CD4-positive, alpha-beta memory T cell (primary cell): ENCODE measurements at regions not wholly inside any gene's neighbourhood (a gene's known extent, or its start where the extent isn't known, plus 50 kb on each side); places are given as distances from the start of the nearest gene placed in this dataset.

Source experiments
- CTCF ChIA-PET: fragments of 350-600 bp; sonication (Branson Sonifier 250); formaldehyde crosslinking; loops from one replicate; lab custom pipeline; 2021; ENCODE audit warnings: inconsistent platforms; ENCODE audit not compliant: partially characterized antibody; lab: Charles Lee
- POLR2A ChIA-PET: fragments of 350-600 bp; sonication (Branson Sonifier 250); formaldehyde crosslinking; loops from one replicate; lab custom pipeline; 2021; ENCODE audit not compliant: partially characterized antibody; lab: Charles Lee
- DNase-seq, 5 donors: peaks; one replicate each; pipeline versions ENCODE4 v3.0.0 to v3.0.0-alpha.2; 2020 to 2022; ENCODE audit warnings: mixed read lengths in 1 of 5
- H3K27ac ChIP-seq: one replicate; pipeline ENCODE4 v1.7.0; 2013; ENCODE audit warnings: low read depth, low read length
- H3K27me3 ChIP-seq: 2 replicates; pipeline ENCODE4 v1.7.0; 2013; ENCODE audit warnings: mild to moderate bottlenecking, low read length, moderate library complexity; ENCODE audit not compliant: insufficient read depth
- H3K36me3 ChIP-seq: 2 replicates; pipeline ENCODE4 v1.7.0; 2013; ENCODE audit warnings: mild to moderate bottlenecking, low read length, moderate library complexity; ENCODE audit not compliant: insufficient read depth
- H3K4me1 ChIP-seq: 2 replicates; pipeline ENCODE4 v1.7.0; 2013; ENCODE audit warnings: mild to moderate bottlenecking, low read length, moderate library complexity; ENCODE audit not compliant: insufficient read depth
- H3K4me3 ChIP-seq, 2 donors: one replicate each; pipeline ENCODE4 v1.7.0; 2013; ENCODE audit warnings: low read length in 2 of 2, mild to moderate bottlenecking in 1 of 2
- H3K9me3 ChIP-seq, 2 donors: one replicate each; pipeline ENCODE4 v1.7.0; 2013; ENCODE audit warnings: low read length in 2 of 2, control low read depth in 1 of 2; ENCODE audit not compliant: control insufficient read depth in 1 of 2
- H3K27ac Mint-ChIP-seq, 7 donors: one replicate each; pipeline ENCODE4 v1.8.0; 2020 to 2021; ENCODE audit warnings: mixed read lengths in 7 of 7, mild to moderate bottlenecking in 6 of 7, inconsistent platforms in 3 of 7, moderate library complexity in 3 of 7
- H3K27me3 Mint-ChIP-seq, 2 donors: one replicate each; pipeline ENCODE4 v1.8.0; 2020 to 2021; ENCODE audit warnings: mixed read lengths in 2 of 2
- H3K36me3 Mint-ChIP-seq, 2 donors: one replicate each; pipeline ENCODE4 v1.8.0; 2020 to 2021; ENCODE audit warnings: mixed read lengths in 2 of 2, inconsistent platforms in 1 of 2, mild to moderate bottlenecking in 1 of 2
- H3K4me1 Mint-ChIP-seq, 4 donors: one replicate each; pipeline ENCODE4 v1.8.0; 2020 to 2021; ENCODE audit warnings: mixed read lengths in 4 of 4, mild to moderate bottlenecking in 1 of 4
- H3K4me3 Mint-ChIP-seq, 8 donors: one replicate each; pipeline ENCODE4 v1.8.0; 2020 to 2021; ENCODE audit warnings: mixed read lengths in 8 of 8, mild to moderate bottlenecking in 7 of 8, moderate library complexity in 6 of 8, inconsistent platforms in 3 of 8
- H3K9me3 Mint-ChIP-seq, 8 donors: one replicate each; pipeline ENCODE4 v1.8.0; 2020 to 2021; ENCODE audit warnings: mixed read lengths in 8 of 8, mild to moderate bottlenecking in 5 of 8, inconsistent platforms in 3 of 8, moderate library complexity in 1 of 8
- intact Hi-C: fragments of 100-400 bp; cut with micrococcal nuclease; formaldehyde crosslinking; loops from one replicate; pipeline ENCODE4 v1.15.1; 2023

GRCh38 chr2:13596233-13596632 lies 879.5 kb downstream of the TRIB2 start:
- no peak for DNase-seq
- H3K9me3 ChIP-seq = no peaks in the 10 kb centered on the region
- intact Hi-C loops = no loop called here
- Mint-ChIP-seq H3K4me3 (no peak overlapping the region), H3K9me3 (peaks cover 0 to 8% (median 4%) of the 10 kb centered on the region in 8 donors), H3K27me3 (no peaks in the 10 kb centered on the region), H3K36me3 (no peaks in the 10 kb centered on the region), H3K27ac (no peak overlapping the region), H3K4me1 (no peaks in the 10 kb centered on the region)
- H3K4me3 ChIP-seq = no peak overlapping the region
- no peaks in the 10 kb centered on the region for H3K36me3 ChIP-seq
- H3K27ac ChIP-seq = no peak overlapping the region
- ChIA-PET CTCF (no interaction called here), POLR2A (no interaction called here)
- no peaks in the 10 kb centered on the region for H3K4me1 ChIP-seq
- H3K27me3 ChIP-seq = no peaks in the 10 kb centered on the region

- Mint-ChIP-seq H3K36me3 (no peaks in the 10 kb centered on the region), H3K4me3 (no peak overlapping the region), H3K27ac (no peak overlapping the region), H3K9me3 (peaks cover 0 to 6% (median 3%) of the 10 kb centered on the region in 8 donors), H3K4me1 (no peaks in the 10 kb centered on the region), H3K27me3 (no peaks in the 10 kb centered on the region)
- ChIA-PET POLR2A (no interaction called here), CTCF (no interaction called here)
- intact Hi-C loops = no loop called here
- Histone ChIP-seq H3K9me3 (no peaks in the 10 kb centered on the region), H3K4me1 (no peaks in the 10 kb centered on the region), H3K27me3 (no peaks in the 10 kb centered on the region), H3K36me3 (no peaks in the 10 kb centered on the region), H3K4me3 (no peak overlapping the region), H3K27ac (no peak overlapping the region)
- no peak for DNase-seq
Observed at GRCh38 chr2:13597176-13597575, 880.4 kb downstream of the TRIB2 start.

- DNase-seq = no peak
- Histone ChIP-seq H3K4me3 (no peak overlapping the region), H3K9me3 (no peaks in the 10 kb centered on the region), H3K27me3 (no peaks in the 10 kb centered on the region), H3K36me3 (no peaks in the 10 kb centered on the region), H3K27ac (no peak overlapping the region), H3K4me1 (no peaks in the 10 kb centered on the region)
- Mint-ChIP-seq H3K4me1 (no peaks in the 10 kb centered on the region), H3K36me3 (no peaks in the 10 kb centered on the region), H3K4me3 (no peak overlapping the region), H3K27me3 (no peaks in the 10 kb centered on the region), H3K27ac (no peak overlapping the region), H3K9me3 (peaks cover 0 to 4% (median under 1%) of the 10 kb centered on the region in 8 donors)
- CTCF ChIA-PET = no interaction called here
- POLR2A ChIA-PET = no interaction called here
- intact Hi-C loops = no loop called here
Observed at GRCh38 chr2:13601506-13601905, 884.8 kb downstream of the TRIB2 start.

- H3K36me3 Mint-ChIP-seq = no peaks in the 10 kb centered on the region
- ChIA-PET CTCF (no interaction called here), POLR2A (no interaction called here)
- DNase-seq = no peak
- Histone ChIP-seq H3K4me1 (no peaks in the 10 kb centered on the region), H3K27ac (no peak overlapping the region), H3K27me3 (no peaks in the 10 kb centered on the region), H3K36me3 (no peaks in the 10 kb centered on the region), H3K4me3 (no peak overlapping the region), H3K9me3 (no peaks in the 10 kb centered on the region)
- no peak overlapping the region for H3K27ac Mint-ChIP-seq
- intact Hi-C loops = no loop called here
- peaks cover 0 to 9% (median under 1%) of the 10 kb centered on the region in 8 donors for H3K9me3 Mint-ChIP-seq
- no peaks in the 10 kb centered on the region for H3K27me3 Mint-ChIP-seq
- H3K4me3 Mint-ChIP-seq = no peak overlapping the region
- no peaks in the 10 kb centered on the region for H3K4me1 Mint-ChIP-seq
Observed at GRCh38 chr2:13604951-13605661, 888.4 kb downstream of the TRIB2 start.

GRCh38 chr2:13607139-13607538 lies 890.4 kb downstream of the TRIB2 start:
- no peaks in the 10 kb centered on the region for H3K4me1 Mint-ChIP-seq
- intact Hi-C loops = no loop called here
- H3K9me3 ChIP-seq = no peaks in the 10 kb centered on the region
- ChIA-PET CTCF (no interaction called here), POLR2A (no interaction called here)
- H3K36me3 Mint-ChIP-seq = no peaks in the 10 kb centered on the region
- H3K36me3 ChIP-seq = no peaks in the 10 kb centered on the region
- no peak overlapping the region for H3K4me3 ChIP-seq
- peaks cover 0 to 10% (median 3%) of the 10 kb centered on the region in 8 donors for H3K9me3 Mint-ChIP-seq
- no peak overlapping the region for H3K27ac ChIP-seq
- H3K27ac Mint-ChIP-seq = no peak overlapping the region
- no peak for DNase-seq
- H3K27me3 Mint-ChIP-seq = no peaks in the 10 kb centered on the region
- H3K4me3 Mint-ChIP-seq = no peak overlapping the region
- no peaks in the 10 kb centered on the region for H3K4me1 ChIP-seq
- no peaks in the 10 kb centered on the region for H3K27me3 ChIP-seq

- no peak for DNase-seq
- Histone ChIP-seq H3K27me3 (no peaks in the 10 kb centered on the region), H3K27ac (no peak overlapping the region), H3K4me1 (no peaks in the 10 kb centered on the region), H3K36me3 (no peaks in the 10 kb centered on the region), H3K9me3 (no peaks in the 10 kb centered on the region), H3K4me3 (no peak overlapping the region)
- no peak overlapping the region for H3K4me3 Mint-ChIP-seq
- no peaks in the 10 kb centered on the region for H3K4me1 Mint-ChIP-seq
- no peaks in the 10 kb centered on the region for H3K36me3 Mint-ChIP-seq
- ChIA-PET CTCF (no interaction called here), POLR2A (no interaction called here)
- peaks cover 0 to 15% (median 6%) of the 10 kb centered on the region in 8 donors for H3K9me3 Mint-ChIP-seq
- intact Hi-C loops = no loop called here
- H3K27me3 Mint-ChIP-seq = no peaks in the 10 kb centered on the region
- H3K27ac Mint-ChIP-seq = no peak overlapping the region
Observed at GRCh38 chr2:13611939-13612338, 895.2 kb downstream of the TRIB2 start.

- Histone ChIP-seq H3K4me3 (no peak overlapping the region), H3K9me3 (no peaks in the 10 kb centered on the region), H3K4me1 (no peaks in the 10 kb centered on the region), H3K27me3 (no peaks in the 10 kb centered on the region), H3K36me3 (no peaks in the 10 kb centered on the region), H3K27ac (no peak overlapping the region)
- Mint-ChIP-seq H3K4me1 (no peaks in the 10 kb centered on the region), H3K36me3 (no peaks in the 10 kb centered on the region), H3K4me3 (no peak overlapping the region), H3K27ac (no peak overlapping the region), H3K9me3 (peaks cover 0 to 27% (median 7%) of the 10 kb centered on the region in 8 donors), H3K27me3 (no peaks in the 10 kb centered on the region)
- POLR2A ChIA-PET = no interaction called here
- CTCF ChIA-PET = no interaction called here
- intact Hi-C loops = no loop called here
- no peak for DNase-seq
Observed at GRCh38 chr2:13616059-13616458, 899.3 kb downstream of the TRIB2 start.
